ENCODE measurements at regions not wholly inside any gene's neighbourhood (a gene's known extent, or its start where the extent isn't known, plus 50 kb on each side); places are given as distances from the start of the nearest gene placed in this dataset.

GRCh38 chr14:43014338-43014737 is 1407.7 kb downstream of the LRFN5 start:
- Histone ChIP-seq H3K79me1 (replicated peaks; ENCODE audit: low read length, poor library complexity, severe bottlenecking) (no peaks in the 10 kb centered on the region), H3K4me1 (ENCODE audit: control insufficient read depth, insufficient read depth, low read depth, low read length) (no peaks in the 10 kb centered on the region), H4K91ac (ENCODE audit: low read length) (no peak overlapping the region), H3K36me3 (ENCODE audit: control insufficient read depth in 1 of 2, insufficient read depth in 2 of 2, low read depth in 1 of 2, low read length in 2 of 2) (no peaks in the 10 kb centered on the region), H3K4me2 (ENCODE audit: low read length, poor library complexity, severe bottlenecking) (no peak overlapping the region), H3K14ac (ENCODE audit: low read length in 2 of 2) (no peak overlapping the region), H3K4me3 (ENCODE audit: insufficient read depth in 1 of 2, low read depth in 1 of 2, low read length in 2 of 2) (no peak overlapping the region), H2BK120ac (ENCODE audit: low read depth, low read length) (no peak overlapping the region), H3K18ac (ENCODE audit: low read depth in 1 of 2, low read length in 2 of 2) (no peak overlapping the region), H3K27ac (ENCODE audit: low read length, poor library complexity, severe bottlenecking) (no peak overlapping the region), H3K27me3 (ENCODE audit: control insufficient read depth in 1 of 2, insufficient read depth in 1 of 2, low read length in 2 of 2) (no peaks in the 10 kb centered on the region), H3K9me3 (ENCODE audit: control insufficient read depth, low read length) (no peaks in the 10 kb centered on the region), H2BK15ac (ENCODE audit: low read depth, poor library complexity, severe bottlenecking) (no peak overlapping the region), H3K9ac (ENCODE audit: low read length) (no peak overlapping the region), H4K8ac (ENCODE audit: low read length) (no peak overlapping the region), H2AFZ (ENCODE audit: low read depth, low read length) (no peak overlapping the region), H2BK12ac (ENCODE audit: low read length in 2 of 2) (no peak overlapping the region), H3K23ac (ENCODE audit: low read length in 2 of 2) (no peak overlapping the region), H2BK5ac (ENCODE audit: low read depth, low read length, poor library complexity, severe bottlenecking) (no peak overlapping the region), H3K4ac (ENCODE audit: low read depth in 1 of 2, low read length in 2 of 2) (no peak overlapping the region), H2AK5ac (ENCODE audit: low read length, severe bottlenecking) (no peak overlapping the region)
- WGBS, result 78% methylated on average over 1 of the region's 1 CpG
- no peak for DNase-seq

GRCh38 chr14:43012817-43013216 is 1406.1 kb downstream of the LRFN5 start:
- H3K4ac ChIP-seq (ENCODE audit: low read depth in 1 of 2, low read length in 2 of 2), result no peak overlapping the region
- no peak overlapping the region for H2BK15ac ChIP-seq (ENCODE audit: low read depth, poor library complexity, severe bottlenecking)
- no peak overlapping the region for H3K27ac ChIP-seq (ENCODE audit: low read length, poor library complexity, severe bottlenecking)
- no peak overlapping the region for H2BK5ac ChIP-seq (ENCODE audit: low read depth, low read length, poor library complexity, severe bottlenecking)
- H2BK120ac ChIP-seq (ENCODE audit: low read depth, low read length), result no peak overlapping the region
- H4K91ac ChIP-seq (ENCODE audit: low read length), result no peak overlapping the region
- H2AK5ac ChIP-seq (ENCODE audit: low read length, severe bottlenecking), result no peak overlapping the region
- H3K14ac ChIP-seq (ENCODE audit: low read length in 2 of 2), result no peak overlapping the region
- H3K79me1 ChIP-seq (replicated peaks; ENCODE audit: low read length, poor library complexity, severe bottlenecking), result no peaks in the 10 kb centered on the region
- H3K23ac ChIP-seq (ENCODE audit: low read length in 2 of 2), result no peak overlapping the region
- no peak overlapping the region for H2AFZ ChIP-seq (ENCODE audit: low read depth, low read length)
- H3K9ac ChIP-seq (ENCODE audit: low read length), result no peak overlapping the region
- H2BK12ac ChIP-seq (ENCODE audit: low read length in 2 of 2), result no peak overlapping the region
- DNase-seq, result no peak
- no peaks in the 10 kb centered on the region for H3K4me1 ChIP-seq (ENCODE audit: control insufficient read depth, insufficient read depth, low read depth, low read length)
- H3K9me3 ChIP-seq (ENCODE audit: control insufficient read depth, low read length), result peaks cover 12% of the 10 kb centered on the region
- no peak overlapping the region for H4K8ac ChIP-seq (ENCODE audit: low read length)
- H3K27me3 ChIP-seq (ENCODE audit: control insufficient read depth in 1 of 2, insufficient read depth in 1 of 2, low read length in 2 of 2), result no peaks in the 10 kb centered on the region
- H3K4me3 ChIP-seq (ENCODE audit: insufficient read depth in 1 of 2, low read depth in 1 of 2, low read length in 2 of 2), result no peak overlapping the region
- H3K18ac ChIP-seq (ENCODE audit: low read depth in 1 of 2, low read length in 2 of 2), result no peak overlapping the region
- H3K36me3 ChIP-seq (ENCODE audit: control insufficient read depth in 1 of 2, insufficient read depth in 2 of 2, low read depth in 1 of 2, low read length in 2 of 2), result no peaks in the 10 kb centered on the region
- no peak overlapping the region for H3K4me2 ChIP-seq (ENCODE audit: low read length, poor library complexity, severe bottlenecking)
- no CpG with 5 or more reads among the region's 1 CpG for WGBS

GRCh38 chr14:43005807-43006206 is 1399.1 kb downstream of the LRFN5 start:
- Histone ChIP-seq H3K4ac (ENCODE audit: low read depth in 1 of 2, low read length in 2 of 2) (no peak overlapping the region), H3K4me2 (ENCODE audit: low read length, poor library complexity, severe bottlenecking) (no peak overlapping the region), H2BK120ac (ENCODE audit: low read depth, low read length) (no peak overlapping the region), H3K9me3 (ENCODE audit: control insufficient read depth, low read length) (peaks cover 70% of the 10 kb centered on the region), H3K14ac (ENCODE audit: low read length in 2 of 2) (no peak overlapping the region), H2AFZ (ENCODE audit: low read depth, low read length) (no peak overlapping the region), H2AK5ac (ENCODE audit: low read length, severe bottlenecking) (no peak overlapping the region), H3K27me3 (ENCODE audit: control insufficient read depth in 1 of 2, insufficient read depth in 1 of 2, low read length in 2 of 2) (no peaks in the 10 kb centered on the region), H2BK12ac (ENCODE audit: low read length in 2 of 2) (no peak overlapping the region), H2BK5ac (ENCODE audit: low read depth, low read length, poor library complexity, severe bottlenecking) (no peak overlapping the region), H2BK15ac (ENCODE audit: low read depth, poor library complexity, severe bottlenecking) (no peak overlapping the region), H3K4me3 (ENCODE audit: insufficient read depth in 1 of 2, low read depth in 1 of 2, low read length in 2 of 2) (no peak overlapping the region), H3K9ac (ENCODE audit: low read length) (no peak overlapping the region), H3K18ac (ENCODE audit: low read depth in 1 of 2, low read length in 2 of 2) (no peak overlapping the region), H4K91ac (ENCODE audit: low read length) (no peak overlapping the region), H3K23ac (ENCODE audit: low read length in 2 of 2) (no peak overlapping the region), H3K36me3 (ENCODE audit: control insufficient read depth in 1 of 2, insufficient read depth in 2 of 2, low read depth in 1 of 2, low read length in 2 of 2) (no peaks in the 10 kb centered on the region), H3K79me1 (replicated peaks; ENCODE audit: low read length, poor library complexity, severe bottlenecking) (no peaks in the 10 kb centered on the region), H4K8ac (ENCODE audit: low read length) (no peak overlapping the region), H3K27ac (ENCODE audit: low read length, poor library complexity, severe bottlenecking) (no peak overlapping the region), H3K4me1 (ENCODE audit: control insufficient read depth, insufficient read depth, low read depth, low read length) (no peaks in the 10 kb centered on the region)
- DNase-seq, result peak; percentile 22
- WGBS, result 44% methylated on average over 1 of the region's 1 CpG

GRCh38 chr14:43003845-43004244 is 1397.2 kb downstream of the LRFN5 start:
- WGBS, result 90% methylated on average over 3 of the region's 3 CpGs
- Histone ChIP-seq H3K4ac (ENCODE audit: low read depth in 1 of 2, low read length in 2 of 2) (no peak overlapping the region), H3K79me1 (replicated peaks; ENCODE audit: low read length, poor library complexity, severe bottlenecking) (no peaks in the 10 kb centered on the region), H3K4me1 (ENCODE audit: control insufficient read depth, insufficient read depth, low read depth, low read length) (no peaks in the 10 kb centered on the region), H4K91ac (ENCODE audit: low read length) (no peak overlapping the region), H2BK12ac (ENCODE audit: low read length in 2 of 2) (no peak overlapping the region), H3K9ac (ENCODE audit: low read length) (no peak overlapping the region), H2AFZ (ENCODE audit: low read depth, low read length) (no peak overlapping the region), H2AK5ac (ENCODE audit: low read length, severe bottlenecking) (no peak overlapping the region), H3K27me3 (ENCODE audit: control insufficient read depth in 1 of 2, insufficient read depth in 1 of 2, low read length in 2 of 2) (no peaks in the 10 kb centered on the region), H3K4me3 (ENCODE audit: insufficient read depth in 1 of 2, low read depth in 1 of 2, low read length in 2 of 2) (no peak overlapping the region), H2BK5ac (ENCODE audit: low read depth, low read length, poor library complexity, severe bottlenecking) (no peak overlapping the region), H3K36me3 (ENCODE audit: control insufficient read depth in 1 of 2, insufficient read depth in 2 of 2, low read depth in 1 of 2, low read length in 2 of 2) (no peaks in the 10 kb centered on the region), H3K23ac (ENCODE audit: low read length in 2 of 2) (no peak overlapping the region), H2BK120ac (ENCODE audit: low read depth, low read length) (no peak overlapping the region), H3K14ac (ENCODE audit: low read length in 2 of 2) (no peak overlapping the region), H3K27ac (ENCODE audit: low read length, poor library complexity, severe bottlenecking) (no peak overlapping the region), H4K8ac (ENCODE audit: low read length) (no peak overlapping the region), H3K4me2 (ENCODE audit: low read length, poor library complexity, severe bottlenecking) (no peak overlapping the region), H2BK15ac (ENCODE audit: low read depth, poor library complexity, severe bottlenecking) (no peak overlapping the region), H3K18ac (ENCODE audit: low read depth in 1 of 2, low read length in 2 of 2) (no peak overlapping the region), H3K9me3 (ENCODE audit: control insufficient read depth, low read length) (peaks cover 65% of the 10 kb centered on the region)
- no peak for DNase-seq

All from mesenchymal stem cell (in vitro differentiated cells and primary cell).